Right ventricle myocardium superior (tissue), 1 donor: ENCODE measurements at regions not wholly inside any gene's neighbourhood (a gene's known extent, or its start where the extent isn't known, plus 50 kb on each side); places are given as distances from the start of the nearest gene placed in this dataset.

Source experiments
- ATAC-seq: fragments of 200-7000 bp; cut with Tn5 transposase; one replicate; pipeline ENCODE4 v1.9.1; 2020; ENCODE audit warnings: mild to moderate bottlenecking; ENCODE audit not compliant: poor library complexity
- DNase-seq: peaks from one replicate; pipeline ENCODE4 v3.0.0-alpha.2; 2020
- intact Hi-C: fragments of 100-400 bp; cut with DNase I; formaldehyde crosslinking; loops from one replicate; pipeline ENCODE4 v1.11.2; 2022
- donor health status: DM: no; HTN: yes; CAD: no; lungs with severe emphysema.

GRCh38 chr11:80349997-80350396, 909.2 kb upstream of the TENM4 start:
- no peak for DNase-seq
- ATAC-seq = no peak
- intact Hi-C loops = no loop called here

- ATAC-seq = no peak
- DNase-seq = no peak
- intact Hi-C loops = no loop called here
Measured at GRCh38 chr11:80346353-80347059, 905.7 kb upstream of the TENM4 start.

- ATAC-seq = no peak
- DNase-seq = no peak
- intact Hi-C loops = no loop called here
Measured at GRCh38 chr11:80343436-80343835, 902.6 kb upstream of the TENM4 start.

- ATAC-seq = no peak
- DNase-seq = no peak
- intact Hi-C loops = no loop called here
Measured at GRCh38 chr11:80338231-80338630, 897.4 kb upstream of the TENM4 start.

GRCh38 chr11:80331694-80332093, 890.9 kb upstream of the TENM4 start:
- DNase-seq (no peak), ATAC-seq (no peak)
- intact Hi-C loops = no loop called here

- intact Hi-C loops = no loop called here
- ATAC-seq = no peak
- no peak for DNase-seq
Measured at GRCh38 chr11:80330264-80330663, 889.4 kb upstream of the TENM4 start.

GRCh38 chr11:80328774-80329173, 887.9 kb upstream of the TENM4 start:
- intact Hi-C loops = no loop called here
- DNase-seq = no peak
- ATAC-seq = no peak

- no peak for ATAC-seq
- DNase-seq = no peak
- intact Hi-C loops = no loop called here
Measured at GRCh38 chr11:80327956-80328614, 887.3 kb upstream of the TENM4 start.

GRCh38 chr11:80321786-80322185, 881.0 kb upstream of the TENM4 start:
- no peak for DNase-seq
- no peak for ATAC-seq
- intact Hi-C loops = no loop called here

- intact Hi-C loops = no loop called here
- no peak for ATAC-seq
- DNase-seq = no peak
Measured at GRCh38 chr11:80320765-80321164, 879.9 kb upstream of the TENM4 start.

GRCh38 chr11:80320226-80320625, 879.4 kb upstream of the TENM4 start:
- intact Hi-C loops = no loop called here
- no peak for DNase-seq
- ATAC-seq = no peak

- DNase-seq (no peak), ATAC-seq (no peak)
- intact Hi-C loops = no loop called here
Measured at GRCh38 chr11:80317612-80318011, 876.8 kb upstream of the TENM4 start.

- intact Hi-C loops = no loop called here
- ATAC-seq (no peak), DNase-seq (no peak)
Measured at GRCh38 chr11:80315200-80315599, 874.4 kb upstream of the TENM4 start.

GRCh38 chr11:80309301-80309700, 868.5 kb upstream of the TENM4 start:
- intact Hi-C loops = no loop called here
- ATAC-seq (no peak), DNase-seq (no peak)

GRCh38 chr11:80307676-80308075, 866.8 kb upstream of the TENM4 start:
- ATAC-seq (no peak), DNase-seq (no peak)
- intact Hi-C loops = no loop called here

GRCh38 chr11:80297858-80298632, 857.2 kb upstream of the TENM4 start:
- intact Hi-C loops = no loop called here
- no peak for ATAC-seq
- no peak for DNase-seq

- intact Hi-C loops = no loop called here
- no peak for DNase-seq
- no peak for ATAC-seq
Measured at GRCh38 chr11:80293293-80293692, 852.5 kb upstream of the TENM4 start.

GRCh38 chr11:80284946-80285785, 844.3 kb upstream of the TENM4 start:
- intact Hi-C loops = no loop called here
- ATAC-seq = no peak
- no peak for DNase-seq

- ATAC-seq = no peak
- intact Hi-C loops = no loop called here
- no peak for DNase-seq
Measured at GRCh38 chr11:80282643-80283042, 841.8 kb upstream of the TENM4 start.
